AG04449 (cell line): ENCODE measurements at regions not wholly inside any gene's neighbourhood (a gene's known extent, or its start where the extent isn't known, plus 50 kb on each side); places are given as distances from the start of the nearest gene placed in this dataset.

Experiments
- CTCF ChIA-PET: fragments of 350-600 bp; formaldehyde crosslinking; extraction: SDS; loops from one replicate; lab custom pipeline; 2021; ENCODE audit warnings: antibody characterized with exemption; lab: Yijun Ruan, JAX
- POLR2A ChIA-PET: fragments of 400-600, 350-600 bp; formaldehyde crosslinking; extraction: SDS; loops from one replicate; lab custom pipeline; 2020; ENCODE audit warnings: antibody characterized with exemption, inconsistent platforms; lab: Yijun Ruan, JAX
- DNase-seq: peaks from one replicate; pipeline ENCODE4 v3.0.0-alpha.2; 2010; ENCODE audit warnings: low read depth, low spot score
- H3K4me3 ChIP-seq: 2 replicates; pipeline ENCODE4 v1.5.1; 2011; ENCODE audit warnings: low read depth, mild to moderate bottlenecking, control low read depth, low read length
- CTCF ChIP-seq: IDR thresholded peaks from one replicate; pipeline ENCODE4 v1.5.1; 2011; ENCODE audit warnings: mild to moderate bottlenecking, moderate library complexity, low read length, control low read depth, inconsistent platforms; ENCODE audit not compliant: insufficient read depth; ENCODE audit errors: missing control alignments

- DNase-seq: no peak
- TF ChIP-seq CTCF: no peak
- ChIA-PET CTCF (no interaction called here), POLR2A (no interaction called here)
- H3K4me3 ChIP-seq: no peak overlapping the region
These were observed 1315.1 kb downstream of the SUCLG1 start for GRCh38 chr2:83143946-83144345.

- TF ChIP-seq CTCF: no peak
- no peak for DNase-seq
- no peak overlapping the region for H3K4me3 ChIP-seq
- POLR2A ChIA-PET: no interaction called here
- CTCF ChIA-PET: no interaction called here
These were observed 1316.1 kb downstream of the SUCLG1 start for GRCh38 chr2:83142934-83143333.

- ChIA-PET CTCF (interaction anchor here (0.7 kb wide), 1 partner anchor 80 kb away, joined by 3 read pairs; no protein-coding TSS in a partner anchor), POLR2A (no interaction called here)
- DNase-seq: no peak
- no peak for TF ChIP-seq CTCF
- no peak overlapping the region for H3K4me3 ChIP-seq
These were observed 1343.5 kb downstream of the SUCLG1 start for GRCh38 chr2:83115606-83116005.

- CTCF ChIA-PET: interaction anchor here (0.7 kb wide), 1 partner anchor 81 kb away, joined by 3 read pairs; no protein-coding TSS in a partner anchor
- POLR2A ChIA-PET: no interaction called here
- no peak for DNase-seq
- no peak overlapping the region for H3K4me3 ChIP-seq
- no peak for TF ChIP-seq CTCF
These were observed 1343.9 kb downstream of the SUCLG1 start for GRCh38 chr2:83115155-83115554.

GRCh38 chr2:83113953-83114352 is 1345.1 kb downstream of the SUCLG1 start:
- CTCF ChIA-PET: no interaction called here
- TF ChIP-seq CTCF: no peak
- no peak for DNase-seq
- POLR2A ChIA-PET: no interaction called here
- no peak overlapping the region for H3K4me3 ChIP-seq

GRCh38 chr2:83112858-83113257 is 1346.2 kb downstream of the SUCLG1 start:
- DNase-seq: peak; percentile 2
- POLR2A ChIA-PET: no interaction called here
- no peak for TF ChIP-seq CTCF
- CTCF ChIA-PET: no interaction called here
- no peak overlapping the region for H3K4me3 ChIP-seq
